H9 (cell line): ENCODE measurements at regions not wholly inside any gene's neighbourhood (a gene's known extent, or its start where the extent isn't known, plus 50 kb on each side); places are given as distances from the start of the nearest gene placed in this dataset.

ENCODE experiments used
- DNase-seq: peaks from one replicate; pipeline ENCODE4 v3.0.0-alpha.2; 2017
- H2AFZ ChIP-seq: one replicate; pipeline ENCODE4 v1.6.1; 2013; ENCODE audit warnings: mild to moderate bottlenecking, low read length, control low read depth, moderate library complexity
- H2AK5ac ChIP-seq: 2 replicates; pipeline ENCODE4 v1.6.1; 2013; ENCODE audit warnings: low read length, control low read depth, mixed read lengths; ENCODE audit not compliant: insufficient read length
- H2BK120ac ChIP-seq: one replicate; pipeline ENCODE4 v1.6.1; 2013; ENCODE audit warnings: low read depth, mild to moderate bottlenecking, low read length, control low read depth, inconsistent platforms; ENCODE audit not compliant: poor library complexity, severe bottlenecking
- H2BK12ac ChIP-seq: 2 replicates; pipeline ENCODE4 v1.6.1; 2013; ENCODE audit warnings: low read length, control low read depth, mixed read lengths, low read depth; ENCODE audit not compliant: insufficient read length
- H2BK15ac ChIP-seq: 2 replicates; pipeline ENCODE4 v1.6.1; 2013; ENCODE audit warnings: low read depth, low read length, control low read depth
- H2BK20ac ChIP-seq: one replicate; pipeline ENCODE4 v1.6.1; 2013; ENCODE audit warnings: low read depth, mild to moderate bottlenecking, low read length, control low read depth, inconsistent platforms; ENCODE audit not compliant: poor library complexity, severe bottlenecking
- H2BK5ac ChIP-seq: 2 replicates; pipeline ENCODE4 v1.6.1; 2013; ENCODE audit warnings: low read length, control low read depth, mixed read lengths; ENCODE audit not compliant: insufficient read length
- H3K14ac ChIP-seq: 2 replicates; pipeline ENCODE4 v1.6.1; 2013; ENCODE audit warnings: low read length, control low read depth; ENCODE audit not compliant: insufficient read depth
- H3K18ac ChIP-seq: 2 replicates; pipeline ENCODE4 v1.6.1; 2013; ENCODE audit warnings: low read depth, mild to moderate bottlenecking, mixed read lengths, low read length, control low read depth; ENCODE audit not compliant: insufficient read length
- H3K23ac ChIP-seq: 2 replicates; pipeline ENCODE4 v1.6.1; 2013; ENCODE audit warnings: low read length, control low read depth, mixed read lengths, low read depth; ENCODE audit not compliant: insufficient read length
- H3K23me2 ChIP-seq: 2 replicates; pipeline ENCODE4 v1.6.1; 2013; ENCODE audit warnings: low read depth, mild to moderate bottlenecking, mixed read lengths, low read length, control low read depth; ENCODE audit not compliant: insufficient read length, poor library complexity, severe bottlenecking
- H3K27ac ChIP-seq: 2 replicates; pipeline ENCODE4 v1.5.1; 2013; ENCODE audit warnings: low read length, control low read depth, mixed read lengths, low read depth; ENCODE audit not compliant: insufficient read length
- H3K27me3 ChIP-seq: 2 replicates; pipeline ENCODE4 v1.6.1; 2013; ENCODE audit warnings: low read length, control low read depth, inconsistent platforms; ENCODE audit not compliant: insufficient read depth
- H3K4ac ChIP-seq: 2 replicates; pipeline ENCODE4 v1.6.1; 2013; ENCODE audit warnings: low read depth, mild to moderate bottlenecking, control low read depth, inconsistent platforms, low read length, moderate library complexity
- H3K4me1 ChIP-seq: 2 replicates; pipeline ENCODE4 v1.6.1; 2013; ENCODE audit warnings: low read length, control low read depth, inconsistent platforms; ENCODE audit not compliant: insufficient read depth
- H3K4me2 ChIP-seq: 2 replicates; pipeline ENCODE4 v1.6.1; 2013; ENCODE audit warnings: low read length, control low read depth, mixed read lengths; ENCODE audit not compliant: insufficient read length, insufficient read depth
- H3K56ac ChIP-seq: 2 replicates; pipeline ENCODE4 v1.6.1; 2013; ENCODE audit warnings: low read depth, mild to moderate bottlenecking, mixed read lengths, low read length, control low read depth; ENCODE audit not compliant: insufficient read length
- H3K79me1 ChIP-seq: 2 replicates; pipeline ENCODE4 v1.6.1; 2013; ENCODE audit warnings: low read depth, mild to moderate bottlenecking, moderate library complexity, low read length, control low read depth, inconsistent platforms; ENCODE audit not compliant: insufficient read depth, poor library complexity, severe bottlenecking
- H3K79me2 ChIP-seq: 2 replicates; pipeline ENCODE4 v1.6.1; 2013; ENCODE audit warnings: low read length, control low read depth, inconsistent platforms; ENCODE audit not compliant: insufficient read depth
- H3K9ac ChIP-seq: 2 replicates; pipeline ENCODE4 v1.6.1; 2013; ENCODE audit warnings: low read length, control low read depth, mixed read lengths; ENCODE audit not compliant: insufficient read length; ENCODE audit errors: extremely low read depth
- H3K9me3 ChIP-seq: one replicate; pipeline ENCODE4 v1.6.1; 2013; ENCODE audit warnings: low read depth, low read length, inconsistent platforms; ENCODE audit not compliant: control insufficient read depth
- H3T11ph ChIP-seq: one replicate; pipeline ENCODE4 v1.6.1; 2013; ENCODE audit warnings: mild to moderate bottlenecking, low read length, control low read depth, inconsistent platforms
- H4K20me1 ChIP-seq: one replicate; pipeline ENCODE4 v1.6.1; 2013; ENCODE audit not compliant: control insufficient read depth, insufficient read length, insufficient read depth
- H4K5ac ChIP-seq: 2 replicates; pipeline ENCODE4 v1.6.1; 2013; ENCODE audit warnings: low read depth, mild to moderate bottlenecking, mixed read lengths, low read length, control low read depth; ENCODE audit not compliant: insufficient read length
- H4K8ac ChIP-seq: replicated peaks from 2 replicates; pipeline ENCODE4 v1.6.1; 2013; ENCODE audit warnings: low read length, control low read depth, mixed read lengths, low read depth; ENCODE audit not compliant: insufficient read length
- H4K91ac ChIP-seq: 2 replicates; pipeline ENCODE4 v1.6.1; 2013; ENCODE audit warnings: low read depth, mild to moderate bottlenecking, moderate library complexity, mixed read lengths, low read length, control low read depth; ENCODE audit not compliant: insufficient read length
- H3K27ac Mint-ChIP-seq, 3 experiments: 2 replicates in 2 of 3; 3 replicates in 1 of 3; pipeline ENCODE4 v1.8.0; 2020 to 2021; ENCODE audit warnings: mixed read lengths in 3 of 3, mild to moderate bottlenecking in 1 of 3, moderate library complexity in 1 of 3
- H3K27me3 Mint-ChIP-seq: 2 replicates; pipeline ENCODE4 v1.8.0; 2021; ENCODE audit warnings: low read depth, mild to moderate bottlenecking, moderate library complexity, mixed read lengths
- H3K36me3 Mint-ChIP-seq, 3 experiments: 2 replicates in 2 of 3; 3 replicates in 1 of 3; pipeline ENCODE4 v1.8.0; 2020 to 2021; ENCODE audit warnings: low read depth in 3 of 3, mixed read lengths in 3 of 3; ENCODE audit not compliant: insufficient read depth in 1 of 3
- H3K4me1 Mint-ChIP-seq, 2 experiments: 2 replicates each; pipeline ENCODE4 v1.8.0; 2020; ENCODE audit warnings: mixed read lengths in 2 of 2
- H3K4me3 Mint-ChIP-seq, 2 experiments: 2 replicates in 1 of 2; 3 replicates in 1 of 2; pipeline ENCODE4 v1.8.0; 2020 to 2021; ENCODE audit warnings: mild to moderate bottlenecking in 2 of 2, mixed read lengths in 2 of 2, moderate library complexity in 1 of 2
- H3K9me3 Mint-ChIP-seq, 2 experiments: 2 replicates in 1 of 2; 3 replicates in 1 of 2; pipeline ENCODE4 v1.8.0; 2020; ENCODE audit warnings: mild to moderate bottlenecking in 2 of 2, mixed read lengths in 2 of 2, moderate library complexity in 1 of 2
- CTCF ChIP-seq: fragments of 200-600 bp; sonication (generic); conservative IDR thresholded peaks from 3 replicates; pipeline ENCODE4 v1.8.0; 2021; ENCODE audit warnings: antibody characterized with exemption, mild to moderate bottlenecking
- WGBS: extraction: QIAGEN DNeasy Blood & Tissue Kit; methylation state at CpG from one replicate; pipeline ENCODE4 v1.1.7; 2013; ENCODE audit warnings: missing lambda C conversion rate, low lambda C conversion rate, mixed read lengths; ENCODE audit not compliant: insufficient read length; ENCODE audit errors: extremely low coverage; 5-methylcytosine and 5-hydroxymethylcytosine counted together

DNA sequence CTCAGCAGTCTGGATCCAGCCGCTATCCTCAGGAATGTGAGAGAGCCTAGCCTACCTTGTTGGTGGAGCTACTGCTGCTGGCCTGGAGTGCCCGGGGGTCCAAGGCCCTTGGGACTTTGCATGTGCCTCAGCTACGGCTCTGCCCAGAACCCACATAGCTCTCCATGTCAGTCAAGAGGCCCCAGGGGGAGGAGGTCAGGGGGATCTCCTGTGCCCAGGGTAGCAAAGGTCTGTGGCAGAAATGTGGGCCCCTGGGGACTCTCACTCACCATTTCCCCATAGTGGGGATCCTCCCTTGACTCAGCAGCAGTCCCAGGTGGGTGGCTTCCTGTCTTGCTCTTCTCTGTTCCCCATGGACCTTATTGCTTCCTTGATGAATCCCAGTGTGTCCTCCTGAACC is 342.7 kb upstream of the CHAC2 start:
- Histone ChIP-seq H4K20me1 (no peaks in the 10 kb centered on the region), H4K5ac (no peak overlapping the region), H2BK120ac (no peak overlapping the region), H2BK12ac (no peak overlapping the region), H3K9ac (no peak overlapping the region), H2AFZ (no peak overlapping the region), H2BK20ac (no peak overlapping the region), H3K4ac (no peak overlapping the region), H4K8ac (no peak overlapping the region), H2BK15ac (no peak overlapping the region), H3K27me3 (no peaks in the 10 kb centered on the region), H3K23me2 (no peaks in the 10 kb centered on the region), H3K56ac (no peak overlapping the region), H3K14ac (no peak overlapping the region), H3K4me1 (no peaks in the 10 kb centered on the region), H2AK5ac (no peak overlapping the region), H4K91ac (no peak overlapping the region), H3K79me2 (no peaks in the 10 kb centered on the region), H3K18ac (no peak overlapping the region), H3K9me3 (no peaks in the 10 kb centered on the region), H2BK5ac (no peak overlapping the region), H3T11ph (no peak overlapping the region), H3K79me1 (no peaks in the 10 kb centered on the region), H3K4me2 (no peak overlapping the region), H3K27ac (no peak overlapping the region), H3K23ac (no peak overlapping the region)
- no CpG with 5 or more reads among the region's 3 CpGs for WGBS
- H3K27me3 Mint-ChIP-seq: no peaks in the 10 kb centered on the region
- DNase-seq: no peak
- H3K4me1 Mint-ChIP-seq: peaks cover 0 to 15% of the 10 kb centered on the region in 2 experiments; a peak in 2 of 4 replicates
- no peak overlapping the region for H3K4me3 Mint-ChIP-seq
- H3K9me3 Mint-ChIP-seq: peaks cover 3 to 6% of the 10 kb centered on the region in 2 experiments; a peak in 2 of 5 replicates
- no peak for TF ChIP-seq CTCF
- no peak overlapping the region for H3K27ac Mint-ChIP-seq
- peaks cover 0 to 16% (median 0%) of the 10 kb centered on the region in 3 experiments; a peak in 2 of 7 replicates for H3K36me3 Mint-ChIP-seq
